SW480 (cell line): ENCODE measurements at regions not wholly inside any gene's neighbourhood (a gene's known extent, or its start where the extent isn't known, plus 50 kb on each side); places are given as distances from the start of the nearest gene placed in this dataset.
A peak's percentile ranks its signal among the peaks of the same experiment; 100 is the strongest.

Source experiments
- DNase-seq: peaks from one replicate; pipeline ENCODE4 v3.0.0-alpha.2; 2016; ENCODE audit warnings: low spot score

DNA sequence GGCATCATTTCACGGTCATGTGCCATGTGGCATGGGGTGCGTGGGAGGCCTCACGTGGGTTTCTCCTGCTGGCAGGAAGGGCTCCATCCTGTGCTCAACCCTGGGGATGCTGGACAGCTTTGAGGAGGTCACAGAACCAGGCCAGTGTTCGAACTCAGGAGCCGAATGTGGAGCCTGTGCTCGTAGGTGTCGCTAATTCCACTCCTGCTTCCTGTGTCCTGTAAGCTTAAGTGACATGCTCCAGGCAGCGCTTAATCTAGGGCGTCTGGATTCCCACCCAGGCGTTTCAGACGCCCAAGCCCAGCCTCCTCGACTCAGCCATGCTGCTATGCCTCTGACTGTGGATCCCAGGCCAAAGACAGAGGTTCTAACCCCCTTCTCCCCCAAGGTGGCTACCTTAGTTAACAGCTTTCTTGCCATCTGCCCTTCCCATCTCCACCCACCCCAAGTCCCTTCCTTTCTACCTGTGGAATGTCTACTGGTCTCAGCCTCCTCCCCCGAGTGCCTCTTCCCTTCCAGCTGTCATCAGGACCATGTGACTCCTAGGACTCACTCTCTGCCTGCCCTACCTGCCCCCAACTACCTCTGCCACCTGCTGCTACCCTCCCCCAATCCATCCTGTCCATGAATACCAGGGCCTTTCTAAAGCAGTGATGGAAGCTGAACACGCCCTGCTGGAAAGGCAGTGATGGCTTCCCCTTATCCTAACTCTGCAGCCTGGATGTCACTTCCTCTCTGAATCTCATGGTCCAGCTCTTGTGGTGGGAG lies 255.1 kb downstream of the CDH26 start:
- no peak for DNase-seq

DNA sequence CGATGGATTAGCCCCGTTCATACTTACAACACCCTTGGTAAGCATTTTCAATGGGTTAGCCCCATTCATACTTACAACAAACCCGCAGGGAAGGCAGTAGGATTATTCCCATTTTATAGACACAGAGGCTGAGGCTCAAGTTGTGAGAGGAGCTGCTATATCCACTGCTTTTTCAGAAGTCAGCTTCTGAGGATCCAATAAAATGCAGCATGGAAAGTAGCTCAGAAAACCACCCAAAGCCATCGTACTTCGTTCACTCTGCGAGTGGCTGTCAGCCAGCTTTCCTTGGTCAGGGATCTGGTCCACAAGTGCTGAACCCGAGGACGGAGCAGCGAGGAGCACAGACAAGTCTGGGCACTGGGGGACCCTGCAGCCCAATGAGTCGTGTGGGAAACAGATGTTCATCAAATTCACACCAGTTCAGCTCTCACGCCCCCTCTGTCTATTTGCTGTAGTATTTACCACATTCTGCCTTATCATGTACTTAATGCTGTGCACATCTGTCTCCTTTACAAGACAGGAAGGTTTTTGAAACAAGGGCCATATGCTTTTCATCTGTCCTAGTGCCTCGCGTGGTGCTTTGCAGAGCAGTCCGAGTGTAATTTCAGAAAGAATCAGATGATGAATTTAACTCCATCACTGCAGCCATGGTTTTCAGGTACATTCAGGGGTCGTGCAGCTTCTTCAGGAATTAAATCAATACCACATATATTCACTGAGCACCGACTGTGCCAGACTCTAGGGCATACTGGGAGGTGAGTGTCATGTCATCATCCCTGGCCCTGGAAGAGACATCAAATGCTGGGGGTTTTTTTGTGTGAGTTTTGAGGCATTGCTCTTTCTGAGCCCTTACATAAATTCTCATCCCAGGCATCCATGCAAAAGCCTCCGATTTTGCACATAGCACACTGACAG lies 256.9 kb downstream of the CDH26 start:
- no peak for DNase-seq

DNA sequence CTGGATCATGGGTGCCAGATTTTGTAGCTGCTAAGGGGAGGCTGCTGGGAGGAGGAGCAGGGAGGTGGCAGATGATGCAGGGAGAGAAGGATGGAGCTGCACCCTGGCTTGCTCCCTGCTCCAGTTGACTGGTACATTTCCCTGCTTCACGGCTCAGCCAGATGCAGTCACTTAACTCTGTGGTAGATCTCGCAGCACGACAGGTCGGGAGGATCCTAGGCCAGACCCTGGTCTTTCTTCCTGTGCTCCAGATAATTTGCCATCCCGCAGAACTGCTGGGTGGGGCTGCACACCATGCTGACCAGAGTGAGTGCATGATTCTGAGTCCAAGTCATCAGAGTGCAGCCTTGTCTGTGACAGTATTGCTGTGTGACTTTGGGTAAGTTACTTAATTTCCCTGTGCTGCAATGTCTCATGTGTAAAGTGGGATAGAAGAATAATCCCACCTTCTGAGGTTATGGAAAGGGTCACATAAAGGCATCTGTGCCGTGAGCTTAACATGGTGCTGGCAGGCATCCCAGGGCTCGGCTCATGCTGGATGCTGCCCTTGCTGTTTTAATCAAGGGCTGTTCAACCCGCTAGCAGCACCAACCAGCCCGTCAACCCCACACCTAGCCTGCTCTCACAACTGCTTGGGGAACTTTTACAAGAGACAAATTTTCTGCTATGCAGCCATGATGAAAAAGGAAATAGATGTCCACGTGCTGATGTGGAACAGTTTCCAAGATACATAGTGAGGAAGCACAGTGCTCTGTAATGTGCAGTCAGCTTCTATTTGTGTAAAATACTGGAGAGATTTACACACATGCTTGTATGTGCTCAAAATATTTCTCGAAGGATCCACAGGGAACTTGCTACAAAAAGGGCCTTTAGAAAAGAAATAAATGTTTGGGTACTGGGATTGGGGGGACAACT lies 257.9 kb downstream of the CDH26 start:
- DNase-seq: no peak

DNA sequence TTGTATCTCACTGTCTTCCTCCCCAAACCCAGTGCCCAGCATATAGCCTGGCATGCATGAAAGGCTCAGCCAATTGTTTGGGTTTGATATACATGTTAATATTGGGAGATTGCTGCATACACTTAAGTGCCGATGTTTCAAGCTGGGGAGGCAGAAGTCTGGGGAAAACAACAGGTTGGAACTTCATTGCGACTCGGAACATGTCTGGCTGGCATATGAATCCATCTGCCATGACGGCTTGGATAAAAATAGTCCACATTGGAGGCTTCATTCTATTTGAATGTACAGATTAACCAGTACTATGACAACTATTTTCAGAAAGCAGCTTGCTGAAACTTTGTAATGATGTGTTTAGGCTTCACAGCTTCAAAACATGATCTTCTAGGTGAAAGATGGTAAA lies 261.0 kb downstream of the CDH26 start:
- DNase-seq: no peak

DNA sequence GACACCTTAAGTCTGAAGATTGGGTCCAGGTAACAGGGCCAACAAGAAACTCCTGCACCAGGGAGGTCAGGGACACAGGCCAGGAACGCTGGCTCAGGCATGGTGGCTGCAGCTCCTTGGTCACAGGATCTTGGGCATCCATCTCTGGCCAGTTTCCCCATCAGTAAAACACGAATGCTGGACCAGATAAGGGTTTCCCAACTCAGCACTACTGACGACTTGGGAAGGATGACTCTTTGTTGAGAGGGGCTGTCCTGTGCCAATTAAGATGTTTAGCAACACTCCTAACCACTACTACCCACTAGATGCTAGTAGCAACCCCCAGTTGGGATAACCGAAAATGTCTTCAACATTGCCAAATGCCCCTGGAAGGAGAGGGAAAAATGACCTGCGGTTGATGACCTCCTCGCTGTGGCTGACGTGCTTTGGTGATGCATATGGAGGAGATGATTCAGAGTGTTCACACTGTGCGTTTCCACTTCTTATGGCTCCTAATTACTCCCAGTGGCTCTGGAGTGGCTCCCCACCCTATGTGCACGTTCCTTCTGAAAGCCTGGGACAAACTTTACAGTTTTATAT lies 261.9 kb downstream of the CDH26 start:
- no peak for DNase-seq

DNA sequence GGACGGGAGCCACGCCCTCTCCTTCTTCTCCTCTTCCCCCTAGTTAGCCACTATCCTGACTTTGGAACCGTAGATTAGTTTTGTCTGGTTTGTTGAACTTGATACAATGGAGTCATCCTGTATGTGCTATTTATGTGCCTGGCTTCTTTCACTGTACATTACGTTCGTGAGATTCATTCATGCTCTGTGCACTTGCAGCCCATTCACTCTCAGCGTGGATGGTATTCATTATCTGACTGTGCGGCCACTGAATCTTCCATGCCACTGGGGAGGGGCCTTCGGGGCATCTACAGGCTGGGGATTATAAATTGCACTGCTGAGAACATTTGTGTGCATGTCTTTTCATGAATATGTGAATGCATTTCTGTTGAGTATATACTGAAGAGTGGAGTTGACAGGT lies 262.5 kb downstream of the CDH26 start:
- no peak for DNase-seq

DNA sequence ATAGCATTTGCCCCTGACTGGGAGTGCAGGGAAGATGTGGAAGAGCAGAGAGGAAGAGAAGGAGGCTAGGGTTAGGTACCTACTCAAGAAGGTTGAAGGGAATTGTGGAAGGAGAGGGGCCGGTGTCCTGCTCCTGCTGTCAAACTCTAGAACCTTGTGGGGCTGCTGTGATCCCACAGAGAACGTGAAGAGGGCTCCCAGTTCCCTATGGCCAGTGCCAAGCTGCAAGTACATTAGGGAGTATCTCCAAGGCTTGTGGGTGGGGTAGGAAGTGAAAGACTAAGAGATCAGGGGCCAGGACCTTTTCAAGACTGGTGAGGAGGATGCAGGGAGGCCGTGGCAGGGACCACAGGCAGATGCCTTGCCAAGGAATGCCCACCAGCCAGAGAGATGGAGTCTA lies 263.4 kb downstream of the CDH26 start:
- no peak for DNase-seq

DNA sequence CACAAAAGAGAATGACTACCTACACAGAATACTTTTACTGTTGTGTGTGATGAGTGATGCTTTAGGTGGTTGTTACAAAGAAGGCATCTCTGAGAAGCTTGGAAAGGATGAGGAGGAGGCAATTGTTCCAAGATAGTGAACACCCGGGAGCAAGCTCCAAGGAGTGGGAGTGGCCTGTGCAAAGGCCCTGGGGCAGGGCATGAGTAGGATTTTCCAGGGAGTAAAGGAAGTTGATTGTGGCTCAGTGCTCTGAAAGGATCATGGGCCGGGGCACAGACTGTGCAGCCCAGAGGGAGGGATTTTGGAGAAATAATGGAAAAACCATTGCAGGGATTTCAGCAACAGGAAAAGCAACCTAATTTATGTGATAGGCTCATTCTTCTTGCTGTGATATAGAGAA lies 264.3 kb downstream of the CDH26 start:
- no peak for DNase-seq

DNA sequence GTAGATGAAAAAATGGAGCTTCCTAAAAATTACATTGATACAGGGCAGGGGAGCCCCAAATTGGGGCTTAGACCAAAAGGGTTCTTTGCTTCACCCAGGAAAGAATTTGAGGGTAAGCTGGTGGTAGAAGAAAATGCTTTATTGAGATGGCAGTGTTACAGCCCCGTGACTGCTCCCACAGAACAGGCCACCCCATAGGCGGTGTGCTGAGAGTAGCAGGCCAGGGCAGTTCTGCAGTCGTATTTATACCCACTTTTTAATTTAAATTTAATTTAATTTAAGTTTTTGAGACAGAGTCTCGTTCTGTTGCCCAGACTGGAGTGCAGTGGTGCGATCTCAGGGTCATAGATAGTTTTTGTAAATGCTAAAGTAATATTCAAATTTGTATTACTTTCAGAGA lies 265.0 kb downstream of the CDH26 start:
- no peak for DNase-seq

DNA sequence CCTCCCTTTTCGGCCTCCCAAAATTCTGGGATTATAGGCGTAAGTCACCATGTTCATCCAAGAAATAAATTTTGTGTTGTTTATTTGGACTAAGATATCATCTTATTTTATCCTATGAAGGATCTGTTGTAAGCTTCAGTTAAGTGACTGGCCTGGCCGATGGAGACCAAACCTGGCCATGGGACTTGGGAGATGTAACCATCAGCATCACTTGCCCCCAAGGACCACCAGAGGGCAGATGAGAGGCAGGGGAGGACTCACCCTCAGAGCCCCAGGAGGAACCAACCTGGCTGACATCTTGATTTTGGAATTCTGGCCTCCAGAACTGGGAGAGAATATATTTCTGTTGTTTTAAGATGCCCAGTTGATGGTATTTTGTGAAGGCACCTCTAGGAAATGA lies 266.7 kb downstream of the CDH26 start:
- peak; percentile 41 for DNase-seq

DNA sequence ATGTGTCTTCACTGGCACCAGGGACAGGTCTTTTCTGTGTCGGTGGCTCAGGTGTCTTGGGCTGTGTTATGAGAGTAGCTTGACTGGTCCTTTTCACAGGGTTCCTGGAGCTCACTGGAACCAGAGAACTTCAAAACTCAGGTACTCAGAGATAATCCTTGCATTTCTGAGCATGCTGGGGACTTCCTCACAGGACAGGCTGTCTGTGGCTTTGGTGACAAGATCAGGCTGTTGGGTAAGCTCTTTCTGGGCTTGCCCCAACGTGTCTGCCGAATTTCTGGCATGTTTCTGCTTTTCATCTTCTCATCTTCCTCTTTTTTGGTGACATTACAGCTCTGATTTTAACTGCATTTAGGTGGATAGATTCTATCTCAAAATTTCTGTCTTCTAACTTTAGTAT lies 270.0 kb downstream of the CDH26 start:
- no peak for DNase-seq

DNA sequence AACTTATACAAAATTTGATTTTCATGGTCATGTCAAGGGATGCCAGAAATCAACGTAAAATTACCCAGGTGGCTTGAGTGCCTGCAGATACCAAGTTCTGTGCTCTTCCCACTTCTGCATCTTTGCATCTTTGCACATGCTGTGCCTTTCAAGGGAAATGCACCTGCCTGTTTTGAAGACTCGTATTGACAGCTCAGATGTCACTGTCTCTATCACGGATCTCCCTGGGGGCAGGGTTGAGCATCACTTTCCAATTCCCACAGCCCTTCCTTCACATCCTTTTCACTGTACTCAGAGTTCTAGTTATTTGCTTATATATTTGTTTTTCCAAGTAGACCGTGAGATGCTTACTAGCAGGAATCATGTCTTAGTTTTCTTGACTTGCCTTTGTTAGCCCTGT lies 274.2 kb downstream of the CDH26 start:
- DNase-seq: no peak

DNA sequence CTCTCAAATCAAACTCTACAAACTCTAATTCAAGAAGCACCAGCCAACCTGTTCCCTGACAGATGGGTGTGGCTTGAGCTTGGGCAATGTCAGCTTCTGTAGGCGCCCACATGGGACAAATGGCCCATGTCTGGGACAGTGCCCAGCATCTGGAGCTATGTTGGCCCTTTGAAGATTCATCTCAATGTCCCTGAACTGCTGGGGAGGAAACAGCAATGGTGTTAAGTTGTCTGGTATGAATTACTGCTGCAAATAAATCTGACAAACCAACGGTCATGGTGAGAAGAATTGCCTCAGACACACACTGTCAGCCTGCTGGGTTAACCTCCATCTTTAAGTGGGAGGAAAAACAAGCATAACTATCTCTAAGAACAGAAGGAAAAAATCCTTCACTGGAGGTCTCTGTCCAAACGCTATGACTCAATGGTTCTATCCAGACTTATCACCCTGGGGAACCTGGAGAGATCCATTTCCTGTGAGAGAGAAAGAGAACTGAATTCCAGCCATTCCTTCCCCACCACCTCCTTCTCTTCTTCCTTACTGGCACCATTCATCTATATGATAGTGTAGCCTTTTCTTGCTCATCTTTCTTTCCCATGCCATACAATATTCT lies 274.9 kb downstream of the CDH26 start:
- no peak for DNase-seq

DNA sequence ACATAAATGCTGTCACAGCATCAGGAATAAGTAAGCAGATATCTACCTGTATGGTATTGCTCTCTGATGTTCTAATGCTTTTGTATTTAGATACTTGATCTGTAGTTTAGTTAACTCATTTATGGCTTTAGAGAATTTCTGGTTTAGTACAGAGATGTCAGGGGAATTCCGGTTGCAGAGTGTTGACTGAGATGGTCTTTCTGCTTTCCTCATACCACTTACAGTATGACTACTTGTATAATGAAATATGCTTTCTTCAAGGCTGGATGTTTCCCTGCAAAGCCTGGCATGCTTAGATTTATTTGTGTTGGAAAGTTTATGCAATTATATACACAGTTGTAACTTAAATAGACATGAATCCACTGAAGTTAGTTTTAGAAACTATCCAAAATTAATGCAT lies 278.4 kb downstream of the CDH26 start:
- no peak for DNase-seq

DNA sequence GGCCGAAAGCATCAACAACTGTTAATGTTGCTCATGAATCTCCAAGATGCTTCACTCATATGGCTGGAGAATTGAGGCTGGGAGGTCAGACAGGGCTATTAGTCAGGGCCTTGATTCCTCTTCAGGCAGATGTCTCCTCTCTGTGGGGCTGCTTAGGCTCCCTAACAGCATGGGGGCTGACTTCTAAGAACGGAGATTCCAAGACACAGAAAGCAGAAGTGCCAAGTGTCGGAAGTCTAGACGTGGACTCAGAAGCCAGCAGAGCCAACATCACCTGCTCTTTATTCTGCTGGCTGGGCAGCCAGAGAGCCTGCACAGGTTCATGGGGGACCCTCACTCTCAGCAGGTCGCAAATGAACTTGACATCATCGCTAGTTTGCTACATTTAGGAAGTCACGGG lies 279.8 kb downstream of the CDH26 start:
- DNase-seq: no peak

DNA sequence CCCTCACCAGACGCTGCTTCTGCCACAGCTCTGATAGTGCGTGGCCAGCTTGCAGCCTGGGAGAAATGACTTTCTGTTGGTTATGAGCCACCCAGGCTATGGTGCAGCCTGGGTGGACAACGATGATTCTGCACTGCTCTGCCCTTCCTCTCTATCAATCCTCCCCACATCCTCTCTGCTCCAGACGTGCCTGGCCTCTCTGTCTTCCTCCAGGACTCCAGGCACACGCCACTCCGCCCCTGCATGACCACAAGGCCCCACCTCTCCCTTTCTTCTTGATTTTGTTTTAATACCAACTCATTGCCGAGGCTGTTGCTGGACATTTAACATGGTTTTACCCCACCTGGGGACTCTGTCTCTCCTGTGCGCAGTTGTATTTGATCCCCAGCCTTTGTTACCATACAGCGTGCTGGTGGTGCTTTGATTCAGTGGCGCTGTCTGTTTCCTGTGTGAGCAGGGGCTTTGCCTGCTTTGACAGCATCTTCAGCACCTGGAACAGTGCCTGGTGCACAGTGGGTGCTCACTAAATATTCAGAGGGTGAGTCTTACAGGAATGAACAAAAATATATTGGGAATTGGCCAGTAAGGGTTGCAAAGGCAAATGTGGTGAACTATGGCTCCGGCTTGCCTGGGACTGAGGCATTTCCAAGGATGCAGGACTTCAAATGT lies 280.9 kb downstream of the CDH26 start:
- DNase-seq: no peak

DNA sequence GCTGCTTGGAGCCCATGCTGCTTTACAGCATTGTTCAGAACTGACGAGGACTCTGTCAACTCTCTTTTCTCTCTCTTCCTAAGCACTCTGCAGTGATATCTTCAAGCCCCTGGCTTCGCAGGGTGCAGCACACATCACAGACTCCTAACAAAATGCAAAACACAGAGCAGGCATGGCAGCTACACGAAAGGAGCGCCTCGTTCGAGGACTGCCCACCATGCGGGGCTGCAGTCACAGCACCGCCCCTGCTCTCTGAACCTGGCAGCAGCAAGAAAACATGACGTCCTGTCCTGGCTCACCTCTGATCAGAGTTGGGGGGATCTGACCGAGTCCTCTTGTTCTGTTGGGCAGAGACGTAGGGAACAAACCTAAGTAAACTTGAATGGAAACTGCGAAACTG lies 281.7 kb downstream of the CDH26 start:
- DNase-seq: no peak

DNA sequence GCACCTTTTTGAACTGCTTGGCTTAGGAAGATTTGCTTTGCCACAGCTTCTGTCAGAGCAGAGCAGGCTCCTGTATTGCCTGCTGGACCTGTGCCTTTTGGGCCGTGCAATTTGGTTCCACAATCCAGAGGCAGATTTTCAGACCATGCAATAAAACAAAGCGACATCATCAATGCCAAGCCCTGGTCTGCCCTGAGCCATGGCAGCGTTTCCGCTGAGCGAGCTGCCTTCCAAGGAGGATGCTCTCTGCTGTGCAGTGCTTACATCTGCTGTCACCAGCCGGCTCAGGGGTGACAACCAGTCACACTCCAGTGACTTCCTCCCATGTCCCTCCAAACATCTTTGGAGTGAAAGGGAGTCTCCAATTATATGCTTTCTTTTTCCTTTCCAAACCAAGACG lies 282.2 kb downstream of the CDH26 start:
- DNase-seq: no peak

DNA sequence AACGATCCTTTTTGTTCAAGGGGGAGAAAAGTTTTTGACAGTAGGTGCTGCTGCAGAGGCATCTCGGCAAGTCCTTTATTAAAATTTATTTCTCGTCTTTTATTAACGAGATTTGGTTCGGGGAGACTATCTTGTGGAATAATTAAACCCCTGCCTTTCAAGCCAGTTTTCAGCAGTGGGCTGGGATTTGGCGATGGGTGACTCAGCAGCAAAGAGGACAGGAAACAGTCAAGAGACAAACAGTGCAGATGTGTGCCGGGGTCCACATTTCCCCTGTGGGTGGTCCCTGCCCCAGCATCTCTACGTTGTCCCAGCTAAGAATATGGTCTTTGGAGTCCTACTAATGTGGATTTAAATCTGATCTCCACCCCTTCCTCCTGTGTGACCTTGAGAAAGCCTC lies 282.8 kb downstream of the CDH26 start:
- no peak for DNase-seq

DNA sequence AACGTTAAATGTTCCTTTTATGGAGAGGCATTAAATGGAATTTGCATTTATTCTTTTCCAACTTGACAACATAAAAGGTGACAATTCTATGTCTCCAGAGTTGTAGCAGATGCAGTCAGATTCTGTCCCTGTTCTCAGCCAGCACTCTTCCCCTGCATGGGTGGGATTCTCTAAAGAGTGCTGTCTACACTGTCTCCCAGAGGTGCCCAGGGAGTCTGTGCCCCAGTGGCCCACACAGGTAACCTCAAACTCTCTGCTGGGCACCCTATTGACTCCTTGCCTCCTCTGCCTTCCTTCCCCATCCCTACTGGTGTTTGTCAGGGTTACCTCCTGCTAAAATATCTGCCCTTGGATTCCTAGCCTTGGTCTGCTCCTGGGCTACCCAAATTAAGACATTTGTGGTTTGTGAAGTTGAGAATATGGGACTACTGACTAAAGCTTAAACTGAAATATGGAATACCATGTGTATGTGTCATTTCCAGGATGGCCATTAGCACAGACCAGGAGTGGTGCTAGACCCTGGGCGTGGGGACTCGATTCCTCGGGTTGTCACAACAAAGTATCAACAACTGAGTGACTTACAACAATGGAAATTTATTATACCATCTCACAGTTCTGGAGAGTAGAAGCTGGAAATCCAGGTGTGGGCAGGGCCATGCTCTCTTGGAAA lies 284.7 kb downstream of the CDH26 start:
- DNase-seq: peak; percentile 47
